Uterus (tissue), 3 donors: ENCODE measurements at regions not wholly inside any gene's neighbourhood (a gene's known extent, or its start where the extent isn't known, plus 50 kb on each side); places are given as distances from the start of the nearest gene placed in this dataset.
"Not testable (repeated sequence)": the region's sequence is repeated elsewhere in the genome, so short reads cannot be mapped to it uniquely, and the experiment has no call there.

Source experiments
- DNase-seq, 2 donors: peaks; one replicate each; pipeline ENCODE4 v3.0.0-alpha.2; 2019 to 2020
- H3K27ac ChIP-seq, 2 donors: fragments of 200-600 bp; sonication (generic); 1 replicate in 1 of 2; 2 replicates in 1 of 2; pipeline ENCODE4 v1.5.1; 2016 to 2018
- H3K27me3 ChIP-seq, 2 donors: fragments of 200-600 bp; sonication (generic); one replicate each; pipeline ENCODE4 v1.5.1; 2018 to 2019; ENCODE audit warnings: control low read depth in 1 of 2
- H3K36me3 ChIP-seq, 2 donors: fragments of 200-600 bp; sonication (generic); one replicate each; pipeline ENCODE4 v1.5.1; 2019; ENCODE audit warnings: control low read depth in 1 of 2
- H3K4me1 ChIP-seq, 2 donors: fragments of 200-600 bp; sonication (generic); one replicate each; pipeline ENCODE4 v1.5.1; 2018 to 2019; ENCODE audit warnings: control low read depth in 1 of 2
- H3K4me3 ChIP-seq, 2 donors: fragments of 200-600 bp; sonication (generic); 1 replicate in 1 of 2; 2 replicates in 1 of 2; pipeline ENCODE4 v1.5.1; 2018 to 2019; ENCODE audit warnings: mild to moderate bottlenecking in 1 of 2
- H3K9me3 ChIP-seq, 2 donors: fragments of 200-600 bp; sonication (generic); one replicate each; pipeline ENCODE4 v1.5.1; 2019; ENCODE audit warnings: control low read depth in 1 of 2
- CTCF ChIP-seq, 4 experiments: fragments of 200-600 bp in 2 of 4; fragments of 450-650 bp in 2 of 4; sonication (generic) in 2 of 4; IDR thresholded peaks; one replicate each; pipeline ENCODE4 v1.5.1; 2016 to 2019; ENCODE audit warnings: antibody characterized with exemption in 4 of 4, mild to moderate bottlenecking in 2 of 4, moderate library complexity in 1 of 4
- POLR2A ChIP-seq, 2 donors: fragments of 450-650 bp; IDR thresholded peaks; one replicate each; pipeline ENCODE4 v1.6.1; 2016; ENCODE audit warnings: antibody characterized with exemption in 2 of 2, mild to moderate bottlenecking in 1 of 2, moderate library complexity in 1 of 2
- intact Hi-C: fragments of 100-400 bp; cut with DNase I; formaldehyde crosslinking; loops from one replicate; pipeline ENCODE4 v1.15.1; 2023; ENCODE audit warnings: low total_unique reads
- donor health status: DM: yes; HTN: yes; CAD: no.

GRCh38 chr5:91776249-91776648 lies 393.1 kb upstream of the ARRDC3 start:
- no peaks in the 10 kb centered on the region for H3K27me3 ChIP-seq
- intact Hi-C loops, result no loop called here
- H3K4me1 ChIP-seq, result no peaks in the 10 kb centered on the region
- H3K9me3 ChIP-seq, result no peaks in the 10 kb centered on the region
- DNase-seq, result no peak
- H3K36me3 ChIP-seq, result no peaks in the 10 kb centered on the region
- TF ChIP-seq POLR2A (IDR thresholded peaks at IDR 0.05) (no peak), CTCF (IDR thresholded peaks at IDR 0.05) (no peak)
- no peak overlapping the region for H3K27ac ChIP-seq
- no peak overlapping the region for H3K4me3 ChIP-seq

- no peaks in the 10 kb centered on the region for H3K4me1 ChIP-seq
These were observed 387.3 kb upstream of the ARRDC3 start for GRCh38 chr5:91770400-91770799.

DNA sequence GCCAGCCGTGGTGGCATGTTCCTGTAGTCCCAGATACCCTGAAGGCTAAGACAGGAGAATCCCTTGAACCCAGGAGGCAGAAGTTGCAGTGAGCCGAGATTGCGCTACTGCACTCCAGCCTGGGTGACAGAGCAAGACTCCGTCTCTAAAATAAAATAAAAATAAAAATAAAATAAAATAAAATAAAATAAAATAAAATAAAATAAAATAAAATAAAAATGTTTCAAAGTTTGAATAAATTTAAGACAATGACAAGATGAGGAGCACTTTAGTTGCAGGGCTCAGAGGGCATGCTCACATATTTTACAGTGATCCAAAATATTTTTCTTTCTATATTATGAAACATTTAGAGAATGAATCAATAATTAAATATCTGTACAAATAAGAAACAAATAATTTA lies 374.3 kb upstream of the ARRDC3 start:
- H3K27me3 ChIP-seq, H3K4me1 ChIP-seq, DNase-seq, H3K9me3 ChIP-seq, H3K4me3 ChIP-seq, H3K36me3 ChIP-seq, intact Hi-C loops, H3K27ac ChIP-seq: not testable (repeated sequence)

More at GRCh38 chr5:91770400-91770799, 387.3 kb upstream of the ARRDC3 start:
- H3K27me3 ChIP-seq, result no peaks in the 10 kb centered on the region
- H3K9me3 ChIP-seq, result no peaks in the 10 kb centered on the region
- H3K4me3 ChIP-seq, result no peak overlapping the region
- no peaks in the 10 kb centered on the region for H3K36me3 ChIP-seq
- TF ChIP-seq POLR2A (IDR thresholded peaks at IDR 0.05), result no peak
- TF ChIP-seq CTCF (IDR thresholded peaks at IDR 0.05), result no peak
- intact Hi-C loops, result no loop called here
- H3K27ac ChIP-seq, result no peak overlapping the region
- DNase-seq, result no peak

DNA sequence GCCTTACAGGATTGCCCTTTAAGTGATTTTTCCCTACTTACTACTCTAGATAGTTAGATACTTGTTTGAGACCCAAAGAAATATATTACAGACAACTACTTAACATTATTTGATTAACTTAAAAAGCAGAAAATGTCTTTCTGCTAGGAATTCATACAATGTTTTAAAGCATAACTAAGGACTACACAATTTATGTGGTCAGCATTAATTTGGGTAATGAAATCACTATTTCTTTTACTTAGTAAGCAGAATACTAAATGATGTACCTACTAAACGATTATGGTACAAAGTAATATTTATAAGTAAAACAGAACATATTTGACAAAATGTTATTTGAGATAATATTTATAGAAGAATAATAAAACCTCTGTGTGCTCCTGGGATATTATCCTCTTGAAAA lies 371.9 kb upstream of the ARRDC3 start:
- H3K4me1 ChIP-seq, result no peaks in the 10 kb centered on the region
- intact Hi-C loops, result no loop called here
- no peak overlapping the region for H3K27ac ChIP-seq
- H3K27me3 ChIP-seq, result no peaks in the 10 kb centered on the region
- no peaks in the 10 kb centered on the region for H3K36me3 ChIP-seq
- TF ChIP-seq CTCF (IDR thresholded peaks at IDR 0.05) (no peak), POLR2A (IDR thresholded peaks at IDR 0.05) (no peak)
- no peaks in the 10 kb centered on the region for H3K9me3 ChIP-seq
- no peak overlapping the region for H3K4me3 ChIP-seq
- no peak for DNase-seq

- H3K4me3 ChIP-seq, H3K4me1 ChIP-seq, DNase-seq, H3K36me3 ChIP-seq, intact Hi-C loops, H3K27me3 ChIP-seq, H3K27ac ChIP-seq, H3K9me3 ChIP-seq: not testable (repeated sequence)
These were observed 361.4 kb upstream of the ARRDC3 start for GRCh38 chr5:91744470-91744869.

DNA sequence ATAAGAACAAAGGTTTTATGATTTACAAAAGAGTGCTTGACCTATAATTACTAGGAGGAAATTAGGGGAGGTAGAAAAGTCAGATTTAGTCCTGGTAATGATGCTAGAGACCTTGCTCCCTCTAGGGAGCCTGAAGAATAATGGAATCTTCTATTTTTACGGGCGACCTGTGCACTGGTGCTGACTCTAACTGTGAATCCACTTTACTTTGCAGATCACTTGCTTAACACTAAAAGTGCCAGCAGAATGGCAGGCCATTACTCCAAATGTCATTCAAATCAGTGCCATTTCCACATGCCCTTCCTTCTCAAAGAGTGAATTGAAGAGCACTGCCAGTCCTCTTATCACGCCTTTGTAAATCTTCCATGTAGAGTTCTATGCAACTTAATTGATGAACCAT lies 359.4 kb upstream of the ARRDC3 start:
- Histone ChIP-seq H3K27me3 (no peaks in the 10 kb centered on the region), H3K4me1 (no peaks in the 10 kb centered on the region)

DNA sequence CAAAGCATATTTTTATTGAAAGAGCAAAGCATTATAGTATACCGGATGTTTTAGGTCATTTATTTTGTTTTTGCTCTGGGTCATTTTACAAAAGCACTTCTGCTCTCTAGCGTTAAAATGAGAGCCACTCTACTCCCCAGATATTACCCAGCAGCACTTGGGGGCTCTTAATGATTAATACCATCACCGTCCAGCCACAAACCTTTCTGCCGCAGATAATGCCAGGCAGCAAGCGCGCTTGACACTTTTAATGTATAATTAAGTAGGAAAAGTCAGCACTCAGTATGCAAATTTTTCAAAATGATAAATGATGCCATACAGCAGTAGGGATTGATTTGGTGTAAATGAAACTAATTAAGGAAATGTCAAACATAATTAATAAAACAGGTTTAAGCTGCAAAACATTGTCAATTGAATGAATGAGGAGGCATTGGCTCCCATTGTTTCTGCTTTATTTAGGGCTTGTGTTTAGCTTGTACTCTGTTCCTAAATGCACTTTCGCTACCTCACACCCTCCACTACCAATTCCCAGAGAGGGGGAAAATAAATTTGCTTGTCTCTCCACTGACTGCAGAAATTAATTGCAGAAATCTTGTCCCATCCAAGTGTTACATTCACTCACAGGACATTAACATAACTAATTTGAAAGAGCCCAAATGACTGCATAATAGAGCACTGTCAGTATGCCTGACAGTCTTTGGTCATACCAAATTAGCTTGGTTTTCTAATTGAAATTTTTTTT lies 358.8 kb upstream of the ARRDC3 start:
- intact Hi-C loops, result no loop called here
- Histone ChIP-seq H3K27me3 (no peaks in the 10 kb centered on the region), H3K4me3 (no peak overlapping the region), H3K36me3 (no peaks in the 10 kb centered on the region), H3K9me3 (no peaks in the 10 kb centered on the region), H3K27ac (no peak overlapping the region), H3K4me1 (no peaks in the 10 kb centered on the region)
- TF ChIP-seq POLR2A (IDR thresholded peaks at IDR 0.05) (no peak), CTCF (IDR thresholded peaks at IDR 0.05) (no peak)
- DNase-seq, result no peak

More for the DNA sequence above, 359.4 kb upstream of the ARRDC3 start:
- no peak for TF ChIP-seq POLR2A (IDR thresholded peaks at IDR 0.05)
- H3K36me3 ChIP-seq, result no peaks in the 10 kb centered on the region
- no peak overlapping the region for H3K4me3 ChIP-seq
- H3K9me3 ChIP-seq, result no peaks in the 10 kb centered on the region
- no peak for DNase-seq
- H3K27ac ChIP-seq, result no peak overlapping the region
- intact Hi-C loops, result no loop called here
